Right kidney (tissue), 1 donor: ENCODE measurements at regions not wholly inside any gene's neighbourhood (a gene's known extent, or its start where the extent isn't known, plus 50 kb on each side); places are given as distances from the start of the nearest gene placed in this dataset.
"Not testable (repeated sequence)": the region's sequence is repeated elsewhere in the genome, so short reads cannot be mapped to it uniquely, and the experiment has no call there.

Experiments
- DNase-seq: peaks from one replicate; pipeline ENCODE4 v3.0.0-alpha.2; 2016

DNA sequence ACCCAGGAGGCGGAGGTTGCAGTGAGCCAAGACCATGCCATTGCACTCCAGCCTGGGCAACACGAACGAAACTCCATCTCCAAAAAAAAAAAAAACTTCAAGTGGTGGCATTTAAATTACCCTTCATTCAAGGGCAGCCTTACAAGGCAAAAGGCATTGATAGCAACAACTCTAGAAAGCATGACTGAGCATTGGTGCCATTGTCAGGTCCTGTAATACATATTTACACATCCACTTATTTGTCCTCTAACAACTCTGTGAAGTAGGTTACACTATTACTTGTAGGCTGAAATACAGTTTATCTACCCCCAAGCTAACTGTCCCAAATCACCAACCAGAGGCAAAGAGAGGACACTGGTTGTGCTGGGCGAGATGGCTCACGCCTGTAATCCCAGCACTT is 52.7 kb upstream of the LARP1 start:
- no peak for DNase-seq

- not testable (repeated sequence) for DNase-seq
Measured at GRCh38 chr5:154701725-154702124, 53.5 kb upstream of the LARP1 start.

DNA sequence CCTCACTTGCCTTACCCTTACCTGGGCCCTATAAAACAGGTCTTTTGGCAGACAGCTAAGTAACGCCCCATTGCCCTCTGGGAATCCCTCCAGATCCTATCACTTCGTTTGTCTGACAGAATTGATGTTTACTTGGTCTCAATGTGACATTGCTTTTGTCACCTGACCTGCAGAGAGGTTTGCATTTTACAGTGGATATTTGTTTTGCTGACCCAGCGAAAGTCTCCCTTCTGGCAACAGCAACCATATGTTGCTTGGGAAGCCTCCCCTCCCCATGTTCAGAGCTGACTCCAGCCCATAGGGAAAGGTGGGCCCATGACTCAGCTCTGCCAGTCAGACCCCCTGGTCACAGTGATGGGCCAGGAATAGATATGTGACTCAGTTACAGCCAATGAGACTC is 54.0 kb upstream of the LARP1 start:
- DNase-seq = no peak

GRCh38 chr5:154700289-154700928 is 54.8 kb upstream of the LARP1 start:
- not testable (repeated sequence) for DNase-seq

DNA sequence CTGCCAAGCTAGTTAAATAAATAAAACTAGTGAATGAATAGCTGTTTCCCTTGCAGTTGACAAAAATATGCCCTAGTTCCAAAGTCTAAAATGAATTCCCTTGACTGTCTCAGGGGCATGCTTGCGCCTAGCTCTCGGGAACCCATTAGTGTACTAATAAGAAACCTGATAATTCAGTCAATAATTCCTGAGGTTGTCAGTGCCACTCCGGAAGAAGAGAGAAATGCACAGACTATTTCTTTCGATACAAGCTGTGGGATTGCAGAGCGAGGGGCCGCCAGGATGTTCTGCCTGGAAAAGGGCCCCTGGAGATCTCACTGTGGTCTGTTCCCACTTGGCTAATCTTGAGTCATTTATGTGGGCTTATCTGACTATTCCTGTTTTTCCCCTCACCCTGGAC is 56.4 kb upstream of the LARP1 start:
- no peak for DNase-seq

- DNase-seq = no peak
Measured at GRCh38 chr5:154697371-154697770, 57.8 kb upstream of the LARP1 start.

GRCh38 chr5:154696891-154697290 is 58.3 kb upstream of the LARP1 start:
- no peak for DNase-seq

DNA sequence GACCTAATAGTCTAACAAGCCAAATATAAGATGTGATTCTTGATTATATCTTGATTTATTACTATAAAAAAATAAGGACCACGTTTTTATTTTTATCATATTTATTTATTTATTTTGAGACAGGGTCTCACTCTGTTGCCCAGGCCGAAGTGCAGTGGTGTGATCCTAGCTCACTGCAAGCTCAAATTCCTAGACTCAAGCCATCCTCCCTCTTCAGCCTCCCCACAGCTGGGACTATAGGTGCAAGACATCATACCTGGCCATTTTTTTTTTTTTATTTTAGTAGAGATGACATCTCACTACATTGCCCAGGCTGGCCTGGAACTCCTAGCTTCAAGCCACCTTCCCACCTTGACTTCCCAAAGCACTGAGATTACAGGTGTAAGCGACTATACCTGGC is 61.0 kb upstream of the LARP1 start:
- DNase-seq = no peak

- no peak for DNase-seq
Measured at GRCh38 chr5:154690488-154690887, 64.7 kb upstream of the LARP1 start.

DNA sequence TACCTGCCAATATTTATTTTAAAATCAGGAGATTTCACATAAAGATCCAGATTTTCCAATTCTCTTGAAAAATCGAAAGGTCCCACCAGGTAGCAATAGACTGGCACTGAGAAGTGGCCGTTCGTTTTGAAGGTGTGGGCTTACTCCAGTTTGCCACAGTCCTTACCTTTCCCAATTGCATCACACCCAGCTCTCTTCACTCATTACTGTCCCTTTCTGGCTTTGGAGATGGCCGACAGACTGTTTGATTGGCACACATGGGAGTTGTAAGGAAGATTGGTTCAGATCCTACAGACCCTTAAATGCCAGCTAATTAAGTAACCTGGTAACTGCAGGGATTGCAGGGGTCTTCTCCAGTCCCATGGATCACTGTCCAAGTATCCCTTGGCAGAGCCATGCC is 68.7 kb upstream of the LARP1 start:
- DNase-seq = no peak

- peak; percentile 76 for DNase-seq
Measured at GRCh38 chr5:154683101-154683880, 71.9 kb upstream of the LARP1 start.

DNA sequence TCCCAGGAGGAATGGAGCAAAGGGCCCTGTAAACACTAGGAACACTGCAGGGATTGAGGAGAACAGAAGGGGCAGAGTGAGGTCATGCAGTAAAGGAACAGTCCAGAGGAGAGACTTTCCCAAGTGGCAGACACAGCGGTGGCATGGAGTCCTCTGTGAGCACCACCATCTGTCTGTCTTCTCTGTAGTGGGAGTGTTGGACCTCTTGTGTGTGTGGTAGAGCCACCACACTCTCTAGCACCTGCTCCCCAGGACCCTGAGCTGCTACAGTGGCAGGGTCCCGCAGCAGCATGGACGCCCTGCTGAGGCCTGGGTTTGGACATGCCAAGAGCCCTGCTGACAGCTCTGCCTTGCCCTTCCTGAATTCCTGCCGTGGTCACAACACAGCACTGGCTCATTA is 75.7 kb upstream of the LARP1 start:
- DNase-seq = no peak

- DNase-seq = no peak
Measured at GRCh38 chr5:154677921-154678320, 77.3 kb upstream of the LARP1 start.

- no peak for DNase-seq
Measured at GRCh38 chr5:154676508-154676907, 78.7 kb upstream of the LARP1 start.

DNA sequence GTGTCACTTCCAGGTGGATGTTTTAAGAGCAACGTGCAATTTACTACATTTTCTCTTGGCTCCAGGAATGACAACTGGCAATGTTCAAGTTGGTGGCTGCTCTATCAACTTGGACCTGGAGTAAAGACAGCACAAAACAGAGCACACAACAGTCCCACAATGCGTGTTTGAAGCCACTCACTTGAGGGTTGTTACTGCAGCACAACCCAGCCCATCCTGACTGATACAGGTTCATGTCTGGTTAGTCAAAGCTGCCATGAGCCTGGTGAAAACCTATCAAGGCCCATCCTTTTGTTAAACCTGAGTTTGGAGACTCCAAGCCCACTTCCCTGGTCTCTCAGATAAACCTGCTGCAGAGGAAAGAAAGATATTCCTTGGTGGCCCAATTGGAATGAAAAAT is 81.1 kb upstream of the LARP1 start:
- no peak for DNase-seq

DNA sequence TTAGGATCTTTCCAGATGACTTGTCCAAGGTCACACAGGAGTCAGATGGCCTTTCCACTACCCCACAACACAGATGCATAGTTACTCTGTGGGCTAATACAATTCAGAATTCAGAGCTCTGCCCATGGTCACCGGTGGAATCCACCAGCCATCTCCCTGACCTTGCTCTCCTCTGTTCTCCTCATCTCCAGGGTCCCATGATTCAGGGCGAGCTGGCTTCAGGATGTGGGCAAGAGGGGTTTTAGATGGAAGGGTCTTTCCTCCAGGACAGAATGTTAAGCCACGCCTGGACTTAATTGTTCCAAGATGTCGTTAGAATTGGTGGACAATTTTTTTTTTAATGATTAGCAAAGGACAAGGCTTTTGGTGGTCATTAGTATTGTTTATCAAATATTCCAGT is 81.7 kb upstream of the LARP1 start:
- DNase-seq = no peak

DNA sequence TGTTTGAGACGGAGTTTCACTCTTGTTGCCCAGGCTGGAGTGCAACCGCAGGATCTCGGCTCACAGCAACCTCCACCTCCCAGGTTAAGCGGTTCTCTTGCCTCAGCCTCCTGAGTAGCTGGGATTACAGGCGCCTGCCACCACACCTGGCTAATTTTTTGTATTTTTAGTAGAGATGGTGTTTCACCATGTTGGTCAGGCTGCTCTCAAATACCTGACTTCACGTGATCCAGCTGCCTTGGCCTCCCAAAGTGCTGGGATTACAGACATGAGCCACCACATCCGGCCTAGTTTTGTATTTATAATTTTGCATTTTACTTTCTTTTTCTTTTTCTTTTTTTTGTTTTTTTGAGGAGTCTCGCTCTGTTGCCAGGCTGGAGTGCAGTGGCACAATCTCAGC is 85.3 kb upstream of the LARP1 start:
- not testable (repeated sequence) for DNase-seq

DNA sequence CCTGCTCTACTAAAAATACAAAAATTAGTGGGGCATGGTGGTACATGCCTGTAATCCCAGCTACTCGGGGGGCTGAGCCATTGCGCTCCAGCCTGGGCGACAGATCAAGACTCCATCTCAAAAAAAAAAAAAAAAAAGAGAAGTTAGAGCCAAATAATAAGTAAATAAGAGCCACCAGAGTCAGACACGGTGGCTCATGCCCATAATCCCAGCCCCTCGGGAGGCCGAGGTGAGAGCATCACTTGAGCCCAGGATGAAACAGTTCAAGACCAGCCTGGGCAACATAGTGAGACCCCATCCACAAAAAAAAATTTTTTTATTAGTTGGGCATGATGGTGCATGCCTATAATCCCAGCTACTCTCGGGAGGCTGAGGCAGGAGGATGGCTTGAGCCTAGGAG is 85.8 kb upstream of the LARP1 start:
- DNase-seq = no peak

DNA sequence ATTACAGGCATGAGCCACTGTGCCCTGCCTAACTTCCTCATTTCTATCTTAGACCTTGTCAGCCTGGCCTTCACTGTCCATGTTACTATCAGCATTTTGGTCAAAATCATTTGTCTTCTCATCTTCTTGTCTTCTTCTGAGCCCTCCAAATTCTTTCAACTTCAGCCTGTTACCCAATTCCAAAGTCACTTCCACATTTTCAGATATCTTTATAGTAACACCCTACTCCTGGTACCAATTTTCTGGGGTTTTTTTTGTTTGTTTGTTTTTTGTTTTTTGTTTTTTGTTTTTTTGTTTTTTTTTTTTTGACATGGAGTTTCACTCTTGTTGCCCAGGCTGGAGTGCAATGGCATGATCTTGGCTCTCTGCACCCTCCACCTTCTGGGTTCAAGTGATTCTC is 90.3 kb upstream of the LARP1 start:
- DNase-seq = no peak

DNA sequence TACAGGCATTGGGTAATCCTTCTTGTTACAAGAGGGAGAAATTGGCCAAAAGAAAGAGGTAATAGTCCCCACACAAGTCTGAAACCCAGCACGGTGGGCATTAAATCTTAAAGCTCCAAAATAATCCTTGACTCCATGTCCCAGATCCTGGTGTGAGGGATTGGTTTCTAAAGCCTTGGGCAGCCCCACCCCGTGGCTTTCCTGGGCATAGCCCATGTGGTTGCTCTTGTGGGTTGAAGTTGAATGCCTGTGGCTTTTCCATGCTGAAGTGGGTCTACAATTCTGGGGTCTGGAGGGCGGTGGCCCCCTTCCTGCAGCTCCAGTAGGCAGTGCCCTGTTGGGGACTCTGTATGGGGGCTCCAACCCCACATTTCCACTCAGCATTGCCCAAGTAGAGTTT is 91.8 kb upstream of the LARP1 start:
- DNase-seq = no peak

DNA sequence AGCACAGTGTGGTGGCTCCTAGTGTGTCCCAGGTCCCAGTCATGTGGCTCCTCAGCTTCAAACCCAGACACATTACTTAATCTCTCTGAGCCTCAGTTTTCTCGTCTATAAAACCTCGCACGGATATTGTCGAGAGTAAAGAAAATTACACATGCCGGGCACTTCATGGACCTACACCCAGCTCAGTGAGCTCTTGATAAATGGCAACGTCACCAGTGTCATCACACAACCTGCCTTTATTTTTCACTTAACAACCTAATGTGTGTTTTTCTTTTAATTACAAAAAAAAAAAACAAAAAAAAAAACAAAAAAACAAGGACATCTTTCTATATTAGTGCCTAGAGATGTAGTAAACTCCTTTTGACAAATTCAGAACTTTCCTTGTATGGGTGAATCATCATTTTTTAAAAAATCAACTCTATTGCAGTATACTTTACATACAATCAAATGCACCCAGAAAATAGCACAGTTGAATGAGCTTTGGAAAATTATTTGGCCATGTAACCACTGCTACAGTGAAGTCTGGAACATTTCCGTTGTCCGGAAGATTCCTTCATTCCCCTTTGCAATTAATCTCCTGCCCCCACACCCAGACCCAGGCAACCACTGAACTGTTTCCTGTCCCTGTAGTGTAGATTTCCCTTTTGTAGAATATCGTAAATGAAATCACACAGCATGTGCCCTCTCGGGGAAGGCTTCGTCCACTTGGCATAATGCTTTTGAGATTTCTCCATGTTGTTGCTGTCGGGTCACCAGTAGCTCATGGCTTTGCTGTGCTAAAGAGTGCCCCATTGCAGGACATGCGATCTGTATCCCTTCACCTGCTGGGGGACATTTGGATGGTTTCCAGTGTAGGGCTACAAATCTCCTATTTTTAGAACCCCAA is 100.4 kb upstream of the LARP1 start:
- DNase-seq = peak; percentile 28

- no peak for DNase-seq
Measured at GRCh38 chr5:154653764-154654485, 101.3 kb upstream of the LARP1 start.

GRCh38 chr5:154653418-154653763 is 101.8 kb upstream of the LARP1 start:
- DNase-seq = no peak
